Ecto neural progenitor cell (in vitro differentiated cells): ENCODE measurements at regions not wholly inside any gene's neighbourhood (a gene's known extent, or its start where the extent isn't known, plus 50 kb on each side); places are given as distances from the start of the nearest gene placed in this dataset.

Source experiments
- DNase-seq: peaks from one replicate; pipeline ENCODE4 v3.0.0-alpha.2; 2018; ENCODE audit warnings: low spot score

DNA sequence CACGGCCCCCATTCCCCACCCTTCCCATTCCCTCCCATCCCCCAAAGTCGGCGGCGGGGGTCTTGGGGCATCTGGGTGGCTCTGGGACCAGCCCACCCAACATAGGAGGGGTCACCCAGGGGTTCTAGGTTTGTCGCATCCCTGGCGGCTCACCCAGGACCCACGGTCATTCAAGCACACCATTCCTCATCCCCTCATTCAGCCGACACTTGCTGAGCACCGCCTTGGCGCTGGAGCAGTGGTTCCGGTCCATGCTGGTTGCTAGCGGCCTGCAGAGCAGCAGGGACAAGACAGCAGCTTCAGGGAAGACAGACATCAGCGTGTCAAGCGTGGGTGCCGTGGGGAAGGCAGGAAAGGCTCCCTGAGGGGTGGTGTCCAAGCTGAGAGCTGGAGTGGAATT lies 50.5 kb upstream of the OTOS start:
- no peak for DNase-seq

DNA sequence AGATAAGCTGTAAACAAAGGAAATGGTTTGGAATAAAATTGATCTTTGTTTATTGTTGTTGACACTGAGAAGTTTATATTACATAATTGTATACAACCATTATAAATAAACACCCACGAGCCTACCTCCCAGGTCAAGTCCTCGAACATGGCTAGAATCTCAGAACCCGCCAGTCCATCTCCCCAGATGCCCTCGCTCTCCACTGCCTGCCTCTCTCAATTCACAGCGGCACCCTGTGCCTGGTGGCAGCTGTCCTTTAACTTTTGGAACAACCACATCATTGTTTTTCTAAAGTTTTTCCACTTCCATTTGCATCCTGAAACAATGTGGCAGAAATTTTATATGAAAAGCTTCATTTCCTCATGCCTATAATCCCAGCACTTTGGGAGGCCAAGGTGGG lies 52.2 kb upstream of the OTOS start:
- no peak for DNase-seq

DNA sequence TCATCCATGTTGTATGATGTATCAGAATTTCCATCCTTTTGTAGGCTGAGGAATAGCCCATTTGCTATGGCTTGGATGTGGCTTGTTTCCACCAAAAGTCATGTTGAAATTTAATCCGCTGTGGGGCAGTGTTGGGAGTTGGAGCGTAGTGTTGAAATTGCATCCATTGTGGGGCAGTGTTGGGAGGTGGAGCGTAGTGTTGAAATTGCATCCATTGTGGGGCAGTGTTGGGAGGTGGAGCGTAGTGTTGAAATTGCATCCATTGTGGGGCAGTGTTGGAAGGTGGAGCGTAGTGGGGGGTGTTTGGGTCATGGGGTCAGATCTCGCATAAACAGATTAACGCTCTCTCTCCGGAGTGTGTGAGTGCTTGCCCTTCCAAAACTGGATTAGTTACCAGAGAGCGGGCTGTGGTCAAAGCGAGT lies 53.9 kb upstream of the OTOS start:
- DNase-seq: peak; percentile 81

GRCh38 chr2:240195316-240195861 lies 54.9 kb upstream of the OTOS start:
- DNase-seq: no peak

DNA sequence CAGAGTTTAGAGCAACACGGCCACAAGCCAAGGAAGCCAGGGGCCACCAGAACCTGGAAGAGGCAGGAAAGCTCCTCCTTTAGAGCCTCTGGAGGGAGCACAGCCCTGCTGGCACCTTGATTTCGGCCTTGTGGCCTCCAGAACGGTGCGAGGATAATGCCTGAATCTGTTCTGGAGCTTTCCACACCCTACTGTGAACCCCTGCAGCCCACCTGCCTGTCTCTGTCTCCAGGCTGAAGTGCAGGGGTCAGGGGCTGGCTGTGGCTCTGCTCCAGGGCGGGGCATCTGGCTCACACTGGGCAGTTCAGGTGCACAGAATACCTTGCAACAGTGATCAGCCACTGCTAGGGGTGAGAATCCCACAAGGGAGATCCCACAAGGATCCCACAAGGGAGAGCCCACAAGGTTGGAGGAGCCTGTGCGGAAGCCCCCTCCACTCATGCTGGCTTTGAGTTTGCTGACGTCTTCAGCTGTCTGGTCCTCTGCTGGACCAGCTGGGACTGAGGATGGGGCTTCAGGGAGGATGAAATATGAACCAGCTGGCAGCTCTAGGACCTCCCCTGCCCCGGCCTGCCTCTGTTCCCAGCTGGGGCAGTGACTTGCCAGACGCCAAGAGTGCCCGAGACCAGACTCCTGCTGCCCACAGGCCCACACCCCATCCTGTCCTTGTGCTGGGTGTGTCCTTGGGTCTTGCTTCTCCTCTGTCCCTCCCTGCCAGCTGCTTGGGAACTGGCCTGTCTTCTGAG lies 56.4 kb upstream of the OTOS start:
- DNase-seq: peak; percentile 32

DNA sequence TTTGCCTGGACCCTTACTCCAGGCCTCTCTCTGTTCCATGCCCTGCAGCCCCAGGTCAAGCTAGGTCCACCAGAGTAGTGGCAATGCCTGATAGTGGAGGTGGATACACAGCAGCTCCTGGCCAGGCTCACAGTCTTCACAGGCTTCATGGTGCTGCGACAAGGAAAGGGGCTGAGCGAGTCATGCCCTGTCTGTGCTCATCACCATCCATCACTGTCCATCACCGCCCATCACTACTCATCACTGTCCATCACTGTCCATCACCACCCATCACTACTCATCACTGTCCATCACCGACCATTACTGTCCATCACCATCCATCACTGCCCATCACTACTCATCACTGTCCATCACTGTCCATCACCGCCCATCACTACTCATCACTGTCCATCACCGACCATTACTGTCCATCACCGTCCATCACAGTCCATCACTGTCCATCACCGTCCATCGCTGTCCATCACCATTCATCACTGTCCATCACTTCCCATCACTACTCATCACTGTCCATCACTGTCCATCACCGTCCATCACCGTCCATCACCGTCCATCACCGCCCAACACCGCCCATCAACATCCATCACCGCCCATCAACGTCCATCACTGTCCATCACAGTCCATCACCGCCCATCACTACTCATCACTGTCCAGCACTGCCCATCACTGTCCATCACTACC lies 57.1 kb upstream of the OTOS start:
- DNase-seq: peak; percentile 36

- no peak for DNase-seq
Observed at GRCh38 chr2:240198226-240198625, 57.8 kb upstream of the OTOS start.

DNA sequence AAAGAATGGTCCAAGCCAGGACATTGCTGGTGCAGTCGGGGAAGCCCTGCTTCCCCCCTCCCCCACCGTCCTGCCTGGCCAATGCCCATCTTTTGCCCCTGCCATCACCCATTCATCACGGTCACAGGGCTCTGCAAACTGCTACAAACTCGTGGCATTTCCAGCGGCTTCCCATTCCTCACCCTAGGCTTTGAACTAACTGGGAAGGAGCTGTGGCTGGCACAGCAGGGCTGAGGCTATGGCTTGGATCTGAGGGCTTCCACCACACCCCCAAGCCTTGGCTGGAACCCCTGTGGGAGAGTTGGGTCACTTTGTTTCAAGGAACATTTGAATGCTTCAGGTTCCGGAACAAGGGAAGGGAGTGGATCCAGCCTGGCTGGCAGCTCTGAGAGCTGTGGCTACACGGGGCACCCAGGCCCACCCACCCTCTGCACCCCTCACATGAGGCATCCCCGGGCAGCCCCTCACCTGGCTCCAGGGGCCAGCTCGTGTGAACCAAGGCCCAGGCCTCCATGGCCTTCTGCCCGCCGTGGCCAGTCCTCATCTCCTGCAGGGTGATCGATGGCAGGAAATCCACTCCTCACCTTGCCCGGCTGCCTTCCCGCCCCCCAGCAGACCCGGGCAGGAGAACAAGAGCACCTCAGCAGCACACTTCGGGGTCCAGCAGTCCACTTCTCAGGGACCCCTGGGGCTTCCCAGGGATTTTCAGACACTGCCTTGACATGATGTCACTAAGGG lies 58.8 kb upstream of the OTOS start:
- DNase-seq: peak; percentile 32

DNA sequence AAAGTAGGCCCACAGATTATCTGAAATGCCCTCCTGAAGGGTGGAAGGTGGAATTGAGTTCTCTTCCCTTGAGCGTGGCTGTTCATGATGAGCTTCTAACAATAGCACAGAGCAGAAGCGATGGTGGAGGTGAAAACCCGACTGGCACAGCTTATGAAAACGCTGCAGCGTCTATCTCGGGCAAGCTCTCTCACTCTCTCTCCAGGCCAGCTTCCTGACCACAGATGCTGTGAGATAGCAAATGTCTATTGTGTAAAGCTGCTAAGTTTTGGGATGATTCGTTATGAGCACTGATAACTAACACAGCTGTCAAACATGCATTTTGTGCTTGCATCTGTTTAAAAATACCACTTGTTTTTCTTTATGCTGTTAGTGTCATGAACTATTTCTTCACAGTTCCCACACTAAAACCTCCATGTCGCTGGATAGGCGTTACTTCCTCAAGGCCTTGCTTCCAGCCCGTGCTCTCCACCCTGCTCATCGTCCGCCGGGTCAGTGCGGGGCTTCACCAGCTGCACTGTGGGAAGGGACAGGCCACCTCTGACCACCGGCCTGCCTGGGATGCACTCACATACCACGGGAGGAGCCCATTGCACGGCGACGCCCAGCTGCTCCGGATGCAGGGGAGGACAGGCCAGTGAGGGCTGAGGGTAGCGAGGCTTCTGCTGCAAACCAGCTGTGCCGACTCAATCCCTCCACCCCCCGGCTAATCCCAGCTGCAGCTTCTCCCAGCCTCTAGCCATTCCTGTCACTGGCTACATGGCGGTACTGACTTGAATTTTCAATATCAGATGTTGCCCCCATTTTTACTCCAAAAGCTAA lies 60.0 kb upstream of the OTOS start:
- peak; percentile 61 for DNase-seq

DNA sequence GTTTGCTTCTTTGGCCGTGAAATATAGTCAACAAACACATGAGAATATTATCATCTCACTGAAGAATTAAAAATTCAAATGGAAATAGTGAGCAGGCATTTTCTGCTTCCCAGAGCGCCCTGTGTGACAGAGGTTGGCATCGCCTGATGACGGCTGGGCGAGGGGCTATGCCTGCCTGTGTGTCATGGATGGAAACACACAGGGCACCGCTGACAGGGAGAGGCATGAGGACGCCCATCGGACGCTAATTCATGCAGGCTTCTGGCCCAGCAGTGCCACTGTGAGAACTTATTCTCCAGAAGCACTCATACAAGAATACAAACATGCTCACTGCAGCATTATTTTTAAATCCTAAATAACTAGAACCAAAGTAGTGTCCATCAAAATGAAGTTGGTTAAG lies 61.4 kb upstream of the OTOS start:
- DNase-seq: no peak

DNA sequence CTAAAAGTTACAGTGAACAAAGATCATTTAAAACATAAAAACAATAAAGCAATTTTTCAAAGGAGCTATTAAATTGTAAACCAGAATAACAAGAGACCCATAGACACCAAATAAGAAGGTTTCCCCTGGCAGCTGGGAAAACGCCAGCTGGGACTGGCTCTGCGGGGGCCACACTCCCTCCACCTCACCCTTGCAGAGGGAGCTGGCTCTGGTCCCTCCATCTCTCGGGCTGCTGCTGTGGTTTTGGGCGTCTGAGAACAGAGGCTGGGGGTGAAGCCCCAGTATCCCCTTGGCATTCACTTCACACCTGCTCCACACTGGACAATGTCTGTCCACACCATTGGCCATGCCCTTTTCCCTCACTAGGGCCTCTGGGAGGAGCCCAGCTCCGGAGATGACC lies 62.1 kb upstream of the OTOS start:
- DNase-seq: no peak

DNA sequence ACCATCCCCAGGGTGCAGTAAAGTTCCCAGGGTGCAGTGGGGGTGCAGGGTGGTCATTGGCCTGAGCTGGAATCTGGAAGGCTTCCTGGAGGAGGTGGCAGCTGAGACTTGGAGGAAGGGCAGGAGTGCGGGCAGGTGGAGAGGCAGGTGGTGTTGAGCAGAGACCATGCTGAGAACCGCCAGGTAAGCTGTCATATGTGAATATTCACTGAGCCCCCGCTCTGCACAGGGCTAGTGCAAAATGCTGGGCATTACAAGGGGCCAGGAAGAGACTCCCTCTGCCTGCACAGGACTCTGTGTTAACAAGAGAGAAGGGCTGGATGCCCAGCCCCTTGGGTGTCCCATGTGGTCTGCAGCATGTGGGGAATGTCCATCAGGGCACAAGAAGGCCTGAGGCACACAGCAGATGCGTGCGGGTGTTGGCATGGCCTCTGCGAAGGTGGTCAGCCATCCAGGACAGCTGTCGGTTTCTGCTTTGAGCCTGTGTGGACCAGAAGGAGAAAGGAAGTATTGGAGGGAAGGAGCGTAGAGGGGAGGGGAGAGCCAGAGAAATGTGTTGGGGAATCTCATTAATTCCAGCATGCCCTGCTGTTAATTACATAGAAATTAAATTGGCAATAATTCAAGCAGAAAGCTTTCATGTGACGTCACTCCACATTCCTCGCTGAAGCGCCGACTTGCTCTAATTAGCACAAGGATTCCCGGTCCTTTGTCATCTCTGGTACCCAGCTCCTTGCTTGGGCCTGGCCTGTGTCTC lies 62.8 kb upstream of the OTOS start:
- no peak for DNase-seq

GRCh38 chr2:240203788-240204270 lies 63.4 kb upstream of the OTOS start:
- DNase-seq: no peak

- DNase-seq: no peak
Observed at GRCh38 chr2:240204431-240205276, 64.2 kb upstream of the OTOS start.

- no peak for DNase-seq
Observed at GRCh38 chr2:240205348-240205747, 64.9 kb upstream of the OTOS start.

DNA sequence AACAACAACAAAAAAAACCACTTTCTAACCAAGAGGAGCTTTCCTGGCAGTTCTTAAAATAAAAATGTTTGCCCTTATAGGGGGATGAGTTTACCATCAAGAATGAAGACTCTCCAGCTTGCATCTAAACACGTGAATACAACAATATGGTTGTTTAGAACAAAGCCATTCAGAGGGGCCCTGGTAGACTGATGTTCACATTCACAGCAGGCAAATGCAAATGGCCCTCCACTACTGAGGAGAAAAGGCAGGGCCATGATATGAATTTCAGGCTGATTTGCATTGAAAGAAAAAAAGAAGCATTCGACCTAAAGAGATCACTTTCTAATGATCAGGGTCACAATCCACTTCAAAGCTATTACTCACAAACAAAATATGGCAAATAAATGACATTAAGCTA lies 65.3 kb upstream of the OTOS start:
- DNase-seq: no peak

DNA sequence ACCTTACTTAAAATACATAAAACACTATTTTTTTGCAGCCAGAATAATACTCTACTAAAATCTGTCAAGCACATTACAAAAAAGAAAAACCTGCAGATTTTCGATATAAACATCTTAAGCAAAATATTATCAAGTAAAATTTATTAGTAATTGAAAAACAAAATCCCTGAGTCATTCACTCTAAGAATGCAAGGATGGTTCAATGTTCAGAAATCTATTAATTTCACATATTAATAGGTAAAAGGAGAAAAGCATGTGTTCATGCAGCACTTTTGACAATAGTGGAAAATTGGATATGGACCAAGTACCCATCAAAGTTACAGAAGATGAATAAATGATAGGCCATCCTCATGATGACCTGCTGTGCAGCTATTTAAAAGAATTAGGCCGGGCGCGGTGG lies 66.2 kb upstream of the OTOS start:
- no peak for DNase-seq

GRCh38 chr2:240207661-240208060 lies 67.2 kb upstream of the OTOS start:
- DNase-seq: no peak

DNA sequence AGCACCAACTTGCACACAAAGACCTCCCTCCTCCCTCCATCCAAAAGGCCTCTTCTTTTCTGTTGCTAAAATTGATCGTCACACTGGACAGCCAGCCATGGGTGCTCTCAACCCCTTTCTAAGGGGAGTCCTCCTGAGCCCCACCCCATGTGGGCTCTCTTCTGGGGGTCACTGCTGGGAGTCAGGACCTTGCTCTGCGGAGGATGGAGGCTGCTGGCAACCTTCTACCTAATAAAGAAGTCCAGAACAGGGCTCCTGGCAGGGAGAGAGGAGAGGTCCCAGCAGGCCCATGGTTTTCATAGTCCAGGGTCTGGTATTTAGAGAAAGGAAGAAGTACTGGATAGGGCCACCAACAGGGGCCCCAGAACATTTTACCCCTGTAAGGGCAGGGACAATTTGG lies 67.6 kb upstream of the OTOS start:
- DNase-seq: no peak

DNA sequence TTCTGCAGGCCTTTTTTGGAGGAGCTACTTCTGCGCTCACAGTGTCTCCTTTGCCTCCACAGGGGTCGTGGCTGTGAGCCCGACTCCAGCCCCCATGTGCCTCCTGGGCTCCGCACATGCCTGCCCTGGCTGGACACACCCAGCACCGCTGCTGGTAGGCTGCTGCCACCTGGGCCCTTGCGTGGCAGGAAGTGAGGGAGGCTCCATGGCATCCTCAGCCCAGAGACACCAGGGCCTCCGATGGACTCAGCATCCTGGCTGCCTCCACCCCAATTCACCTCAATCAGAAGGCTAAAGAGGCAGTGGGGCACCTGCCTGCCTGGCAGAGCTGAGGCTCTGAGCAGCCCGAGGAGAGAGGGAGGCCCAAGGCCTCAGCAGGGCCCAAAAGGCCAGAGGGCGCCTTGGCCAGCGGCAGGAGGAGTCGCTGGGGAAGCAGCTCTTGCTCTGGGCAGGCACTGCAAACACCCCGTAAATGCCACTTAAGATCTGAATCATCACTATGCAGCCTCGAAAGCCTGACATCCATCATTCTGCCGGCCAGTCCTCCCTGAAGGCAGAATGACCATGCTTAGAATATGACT lies 68.3 kb upstream of the OTOS start:
- no peak for DNase-seq
